H1 (cell line): ENCODE measurements at regions not wholly inside any gene's neighbourhood (a gene's known extent, or its start where the extent isn't known, plus 50 kb on each side); places are given as distances from the start of the nearest gene placed in this dataset.

Experiments
- CTCF ChIA-PET: fragments of 300-600 bp; sonication (Branson Sonifier 250); formaldehyde crosslinking; loops from one replicate; lab custom pipeline; 2021; ENCODE audit not compliant: partially characterized antibody; lab: Charles Lee
- POLR2A ChIA-PET: fragments of 300-600 bp; sonication (Branson Sonifier 250); formaldehyde crosslinking; loops from one replicate; lab custom pipeline; 2021; ENCODE audit warnings: inconsistent platforms; ENCODE audit not compliant: partially characterized antibody; lab: Charles Lee
- DNase-seq, 2 experiments: peaks; one replicate each; pipeline versions ENCODE4 v3.0.0 to v3.0.0-alpha.2; 2010 to 2022; ENCODE audit warnings: low spot score in 2 of 2, low read depth in 1 of 2, mixed read lengths in 1 of 2
- FAIRE-seq: peaks from 2 replicates; lab custom pipeline; 2011; peaks lifted over from hg19 to GRCh38; lab: Jason Lieb, UNC
- H2AFZ ChIP-seq: 2 replicates; pipeline ENCODE4 v1.8.1; 2012; ENCODE audit warnings: low read length, inconsistent platforms
- H2AK5ac ChIP-seq: 2 replicates; pipeline ENCODE4 v1.6.1; 2013; ENCODE audit warnings: low read depth, low read length
- H2BK120ac ChIP-seq: replicated peaks from 2 replicates; pipeline ENCODE3; 2013; ENCODE audit warnings: low read depth, low read length, inconsistent platforms
- H2BK12ac ChIP-seq: 2 replicates; pipeline ENCODE4 v1.6.1; 2013; ENCODE audit warnings: low read depth, low read length
- H2BK15ac ChIP-seq: 2 replicates; pipeline ENCODE4 v1.6.1; 2013; ENCODE audit warnings: low read length
- H2BK20ac ChIP-seq: 2 replicates; pipeline ENCODE4 v1.6.1; 2013; ENCODE audit warnings: low read length
- H2BK5ac ChIP-seq: 2 replicates; pipeline ENCODE4 v1.6.1; 2013; ENCODE audit warnings: low read depth, low read length
- H3K14ac ChIP-seq: 2 replicates; pipeline ENCODE4 v1.6.1; 2013; ENCODE audit warnings: inconsistent platforms; ENCODE audit not compliant: insufficient read length
- H3K18ac ChIP-seq: 2 replicates; pipeline ENCODE4 v1.6.1; 2013; ENCODE audit warnings: low read length; ENCODE audit errors: extremely low read depth
- H3K23ac ChIP-seq: 2 replicates; pipeline ENCODE4 v1.6.1; 2013; ENCODE audit warnings: inconsistent platforms; ENCODE audit not compliant: insufficient read length
- H3K23me2 ChIP-seq: 2 replicates; pipeline ENCODE4 v1.6.1; 2013; ENCODE audit warnings: low read depth, low read length
- H3K27ac ChIP-seq: 2 replicates; pipeline ENCODE4 v1.6.1; 2011; ENCODE audit warnings: low read depth, low read length, inconsistent platforms
- H3K27me3 ChIP-seq, 4 experiments: replicated peaks in 1 of 4; 1 replicate in 1 of 4; 2 replicates in 3 of 4; pipeline versions ENCODE4 v1.6.1 to v1.8.1; 2011 to 2013; ENCODE audit warnings: low read length in 3 of 4, mild to moderate bottlenecking in 3 of 4, inconsistent platforms in 2 of 4, mixed read lengths in 2 of 4, moderate library complexity in 1 of 4; ENCODE audit not compliant: control insufficient read depth in 3 of 4, insufficient read depth in 3 of 4; ENCODE audit errors: extremely low read depth in 1 of 4
- H3K36me3 ChIP-seq, 4 experiments: 2 replicates each; pipeline versions ENCODE4 v1.6.1 to v1.8.1; 2011 to 2013; ENCODE audit warnings: mild to moderate bottlenecking in 4 of 4, low read length in 3 of 4, moderate library complexity in 2 of 4, control low read depth in 1 of 4, inconsistent platforms in 1 of 4; ENCODE audit not compliant: insufficient read depth in 4 of 4, control insufficient read depth in 2 of 4
- H3K4ac ChIP-seq: replicated peaks from 2 replicates; pipeline ENCODE3; 2013; ENCODE audit warnings: low read length, low read depth, mixed read lengths, inconsistent platforms; ENCODE audit not compliant: insufficient read length
- H3K4me1 ChIP-seq, 4 experiments: replicated peaks in 1 of 4; 1 replicate in 1 of 4; 2 replicates in 3 of 4; pipeline versions ENCODE4 v1.6.1 to v1.8.1; 2011 to 2013; ENCODE audit warnings: low read length in 3 of 4, inconsistent platforms in 2 of 4, mixed read lengths in 1 of 4; ENCODE audit not compliant: insufficient read depth in 4 of 4, control insufficient read depth in 3 of 4
- H3K4me2 ChIP-seq, 2 experiments: 2 replicates each; pipeline versions ENCODE4 v1.6.1 to v1.8.1; 2011 to 2013; ENCODE audit warnings: low read depth in 2 of 2, low read length in 2 of 2, control low read depth in 1 of 2, inconsistent platforms in 1 of 2, mild to moderate bottlenecking in 1 of 2; ENCODE audit not compliant: insufficient read depth in 1 of 2
- H3K4me3 ChIP-seq, 4 experiments: fragments of 200-600, 300-600 bp in 1 of 4; sonication (generic), shearing (Covaris generic), sonication (Bioruptor Twin) in 1 of 4; 2 replicates each; pipeline versions ENCODE4 v1.5.1 to v1.8.1; 2011 to 2016; ENCODE audit warnings: low read length in 4 of 4, low read depth in 3 of 4, control low read depth in 2 of 4, inconsistent platforms in 2 of 4, mild to moderate bottlenecking in 2 of 4, mixed read lengths in 1 of 4, moderate library complexity in 1 of 4; ENCODE audit not compliant: insufficient read depth in 2 of 4; ENCODE audit errors: extremely low read depth in 1 of 4
- H3K56ac ChIP-seq: replicated peaks from 2 replicates; pipeline ENCODE3; 2013; ENCODE audit warnings: low read depth, mild to moderate bottlenecking, mixed read lengths, low read length, inconsistent platforms; ENCODE audit not compliant: insufficient read length
- H3K79me1 ChIP-seq: 2 replicates; pipeline ENCODE4 v1.6.1; 2013; ENCODE audit warnings: low read depth, low read length, control low read depth
- H3K79me2 ChIP-seq, 2 experiments: 2 replicates each; pipeline versions ENCODE4 v1.6.1 to v1.8.1; 2012 to 2013; ENCODE audit warnings: low read length in 2 of 2, mild to moderate bottlenecking in 2 of 2, inconsistent platforms in 1 of 2; ENCODE audit not compliant: insufficient read depth in 2 of 2, control insufficient read depth in 1 of 2
- H3K9ac ChIP-seq, 4 experiments: replicated peaks in 1 of 4; 1 replicate in 1 of 4; 2 replicates in 3 of 4; pipeline versions ENCODE4 v1.6.1 to v1.8.1; 2011 to 2013; ENCODE audit warnings: low read depth in 3 of 4, low read length in 3 of 4, control low read depth in 2 of 4, mild to moderate bottlenecking in 2 of 4, moderate library complexity in 2 of 4, inconsistent platforms in 1 of 4; ENCODE audit errors: extremely low read depth in 1 of 4
- H3K9me3 ChIP-seq, 2 experiments: 2 replicates each; pipeline versions ENCODE4 v1.6.1 to v1.8.1; 2012 to 2013; ENCODE audit warnings: mild to moderate bottlenecking in 2 of 2, moderate library complexity in 2 of 2, control low read depth in 1 of 2, inconsistent platforms in 1 of 2, low read depth in 1 of 2, low read length in 1 of 2, mixed read lengths in 1 of 2; ENCODE audit not compliant: insufficient read depth in 2 of 2
- H4K20me1 ChIP-seq, 2 experiments: replicated peaks in 1 of 2; 2 replicates each; pipeline versions ENCODE3 to v1.8.1; 2011 to 2013; ENCODE audit warnings: inconsistent platforms in 2 of 2, low read length in 2 of 2, mild to moderate bottlenecking in 1 of 2; ENCODE audit not compliant: insufficient read depth in 2 of 2, control insufficient read depth in 1 of 2
- H4K5ac ChIP-seq: 2 replicates; pipeline ENCODE4 v1.6.1; 2013; ENCODE audit warnings: low read length, low read depth, mixed read lengths, inconsistent platforms; ENCODE audit not compliant: insufficient read length
- H4K8ac ChIP-seq: 2 replicates; pipeline ENCODE4 v1.8.0; 2013; ENCODE audit warnings: mild to moderate bottlenecking, moderate library complexity, low read length, inconsistent platforms; ENCODE audit not compliant: insufficient read depth; ENCODE audit errors: extremely low read depth
- H4K91ac ChIP-seq: replicated peaks from 2 replicates; pipeline ENCODE3; 2013; ENCODE audit warnings: low read length, mixed read lengths, inconsistent platforms; ENCODE audit not compliant: insufficient read length
- BACH1 ChIP-seq: IDR thresholded peaks from 2 replicates; pipeline ENCODE4 v1.6.1; 2012; ENCODE audit warnings: low read length, improper control_type of control experiment
- CEBPB ChIP-seq: IDR thresholded peaks from 2 replicates; pipeline ENCODE4 v1.6.1; 2012; ENCODE audit warnings: low read depth, low read length
- WGBS, 2 experiments: shearing (Covaris generic) in 1 of 2; methylation state at CpG; one replicate each; pipeline versions ENCODE4 v1.1.6 to v1.1.7; 2013 to 2015; ENCODE audit warnings: low lambda C conversion rate in 2 of 2, mixed read lengths in 2 of 2, inconsistent platforms in 1 of 2, low coverage in 1 of 2, missing lambda C conversion rate in 1 of 2; ENCODE audit not compliant: insufficient replicate concordance in 2 of 2, insufficient coverage in 1 of 2, insufficient read length in 1 of 2; ENCODE audit errors: extremely low coverage in 1 of 2, missing lambda C conversion rate in 1 of 2; 5-methylcytosine and 5-hydroxymethylcytosine counted together
- TF ChIP-seq, protein P1 (sequence below): IDR thresholded peaks from 2 replicates; pipeline ENCODE4 v1.6.1; 2011; ENCODE audit warnings: low read depth, mild to moderate bottlenecking, low read length; ENCODE audit not compliant: insufficient read depth

DNA sequence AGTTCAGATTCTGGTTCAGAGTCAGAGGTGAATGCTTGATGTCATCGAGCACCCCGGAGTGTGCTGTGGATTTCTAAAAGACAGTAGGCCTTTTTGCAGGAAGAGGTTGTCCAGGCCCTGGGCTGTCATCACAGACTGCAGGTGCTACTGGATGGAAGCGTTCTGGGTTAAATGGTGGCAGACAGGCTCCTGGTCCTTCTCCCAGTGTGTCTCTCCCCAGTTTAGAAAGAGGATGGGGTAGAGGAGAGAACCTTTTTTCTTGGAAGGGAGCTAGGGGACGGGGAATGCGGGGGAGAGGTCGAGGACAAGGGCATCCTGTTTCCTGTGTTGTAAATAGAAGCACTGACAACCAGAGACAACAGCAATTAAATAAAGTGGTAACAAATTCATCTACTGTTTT, 102.3 kb upstream of the NUDT6 start:
- Histone ChIP-seq H2AK5ac (no peak overlapping the region), H3K18ac (no peak overlapping the region), H3K79me2 (no peaks in the 10 kb centered on the region), H2BK120ac (no peak overlapping the region), H3K23me2 (no peaks in the 10 kb centered on the region; the same call in 1 of the 2 replicates), H3K4me1 (no peaks in the 10 kb centered on the region), H3K9ac (no peak overlapping the region), H3K14ac (no peak overlapping the region), H3K4ac (no peak overlapping the region), H3K27ac (no peak overlapping the region), H3K4me2 (no peak overlapping the region), H4K8ac (no peak overlapping the region), H3K27me3 (no peaks in the 10 kb centered on the region), H3K79me1 (no peaks in the 10 kb centered on the region), H2BK12ac (no peak overlapping the region), H2BK20ac (no peak overlapping the region), H3K36me3 (peaks cover 0 to 6% (median 1%) of the 10 kb centered on the region in 4 experiments; a peak in 2 of 8 replicates), H4K20me1 (no peaks in the 10 kb centered on the region), H2AFZ (no peak overlapping the region), H3K23ac (no peak overlapping the region), H2BK5ac (no peak overlapping the region), H4K91ac (no peak overlapping the region), H4K5ac (no peak overlapping the region), H3K4me3 (no peak overlapping the region), H2BK15ac (no peak overlapping the region)
- POLR2A ChIA-PET, result no interaction called here
- no peak for DNase-seq
- WGBS, 2 experiments, result 72% methylated on average over 6 of the region's 6 CpGs; no CpG with 5 or more reads in 1 of the 2 experiments
- FAIRE-seq, result no peak
- TF ChIP-seq CEBPB (no peak), BACH1 (no peak)
- TF ChIP-seq, protein P1, sequence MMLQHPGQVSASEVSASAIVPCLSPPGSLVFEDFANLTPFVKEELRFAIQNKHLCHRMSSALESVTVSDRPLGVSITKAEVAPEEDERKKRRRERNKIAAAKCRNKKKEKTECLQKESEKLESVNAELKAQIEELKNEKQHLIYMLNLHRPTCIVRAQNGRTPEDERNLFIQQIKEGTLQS, result no peak
- TF ChIP-seq, all 59 proteins: peak for 0
- Histone ChIP-seq H3K56ac (no peak overlapping the region), H3K9me3 (no peaks in the 10 kb centered on the region)
- CTCF ChIA-PET, result no interaction called here
